OCI-LY1 (cell line): ENCODE measurements at regions not wholly inside any gene's neighbourhood (a gene's known extent, or its start where the extent isn't known, plus 50 kb on each side); places are given as distances from the start of the nearest gene placed in this dataset.

Source experiments
- EZH2 ChIP-seq: fragments of 200-600 bp; sonication (generic), shearing (Covaris generic); IDR thresholded peaks from 2 replicates; pipeline ENCODE4 v1.8.0; 2017; ENCODE audit warnings: borderline replicate concordance, mixed run types, mild to moderate bottlenecking, antibody characterized with exemption, low read length, moderate library complexity, mixed read lengths
- TF ChIP-seq, protein P1 (sequence below): fragments of 200-600 bp; sonication (generic), shearing (Covaris generic); IDR thresholded peaks from 2 replicates; pipeline ENCODE4 v1.5.1; 2017; ENCODE audit warnings: mild to moderate bottlenecking, antibody characterized with exemption, low read length, moderate library complexity, mixed read lengths

DNA sequence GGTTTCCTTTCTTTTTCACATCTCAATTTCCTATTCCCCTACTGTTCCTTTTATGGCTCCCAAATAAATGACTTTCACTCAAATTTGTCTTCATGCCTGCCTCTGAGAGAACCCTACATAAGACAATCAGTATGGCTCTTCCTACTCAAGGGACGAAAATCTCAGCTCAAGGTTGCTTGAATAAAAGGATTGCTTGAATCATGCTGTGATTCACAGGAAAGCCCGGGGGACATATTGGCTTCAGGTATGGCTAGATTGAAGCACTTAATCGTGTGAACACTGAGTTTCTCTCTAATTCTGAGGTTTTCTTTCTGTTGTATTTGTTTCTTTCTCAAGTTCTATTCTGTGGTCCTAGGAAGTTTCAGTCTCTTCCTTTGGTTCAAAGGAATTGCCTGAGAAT lies 140.3 kb upstream of the SULF2 start:
- TF ChIP-seq, protein P1, sequence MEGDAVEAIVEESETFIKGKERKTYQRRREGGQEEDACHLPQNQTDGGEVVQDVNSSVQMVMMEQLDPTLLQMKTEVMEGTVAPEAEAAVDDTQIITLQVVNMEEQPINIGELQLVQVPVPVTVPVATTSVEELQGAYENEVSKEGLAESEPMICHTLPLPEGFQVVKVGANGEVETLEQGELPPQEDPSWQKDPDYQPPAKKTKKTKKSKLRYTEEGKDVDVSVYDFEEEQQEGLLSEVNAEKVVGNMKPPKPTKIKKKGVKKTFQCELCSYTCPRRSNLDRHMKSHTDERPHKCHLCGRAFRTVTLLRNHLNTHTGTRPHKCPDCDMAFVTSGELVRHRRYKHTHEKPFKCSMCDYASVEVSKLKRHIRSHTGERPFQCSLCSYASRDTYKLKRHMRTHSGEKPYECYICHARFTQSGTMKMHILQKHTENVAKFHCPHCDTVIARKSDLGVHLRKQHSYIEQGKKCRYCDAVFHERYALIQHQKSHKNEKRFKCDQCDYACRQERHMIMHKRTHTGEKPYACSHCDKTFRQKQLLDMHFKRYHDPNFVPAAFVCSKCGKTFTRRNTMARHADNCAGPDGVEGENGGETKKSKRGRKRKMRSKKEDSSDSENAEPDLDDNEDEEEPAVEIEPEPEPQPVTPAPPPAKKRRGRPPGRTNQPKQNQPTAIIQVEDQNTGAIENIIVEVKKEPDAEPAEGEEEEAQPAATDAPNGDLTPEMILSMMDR = no peak
- no peak for TF ChIP-seq EZH2
